Neural progenitor cell (in vitro differentiated cells): ENCODE measurements at regions not wholly inside any gene's neighbourhood (a gene's known extent, or its start where the extent isn't known, plus 50 kb on each side); places are given as distances from the start of the nearest gene placed in this dataset.

Experiments
- EZH2 ChIP-seq: fragments of 200-600 bp; sonication (generic); IDR thresholded peaks from 2 replicates; pipeline ENCODE4 v1.6.1; 2017; ENCODE audit warnings: antibody characterized with exemption, mild to moderate bottlenecking, moderate library complexity
- EZH2phosphoT487 ChIP-seq: fragments of 200-600 bp; sonication (generic); IDR thresholded peaks from 2 replicates; pipeline ENCODE4 v1.6.1; 2017; ENCODE audit warnings: antibody characterized with exemption
- TF ChIP-seq, protein P1 (sequence below): fragments of 200-600 bp; sonication (generic); IDR thresholded peaks from 2 replicates; pipeline ENCODE4 v1.5.1; 2017; ENCODE audit warnings: antibody characterized with exemption, mild to moderate bottlenecking

DNA sequence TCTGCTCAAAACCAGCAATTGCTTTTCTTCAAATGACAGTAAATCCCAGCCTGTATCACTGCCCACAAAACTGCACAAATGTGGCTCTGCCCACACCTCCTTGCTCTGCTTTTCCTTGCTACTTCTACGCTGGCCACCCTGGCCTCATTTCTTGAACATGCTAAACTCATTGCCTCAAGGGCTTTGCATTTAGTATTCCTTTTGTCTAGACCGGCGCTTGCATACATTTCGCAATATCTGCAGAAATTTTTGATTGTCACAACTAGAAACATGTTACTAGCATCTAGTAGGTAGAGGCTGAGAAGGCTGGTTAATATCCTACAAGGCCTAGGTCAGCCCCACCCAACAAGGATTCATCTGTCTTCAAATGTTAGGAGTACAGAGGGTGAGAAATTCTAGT lies 2357.8 kb downstream of the MAT2B start:
- TF ChIP-seq, protein P1, sequence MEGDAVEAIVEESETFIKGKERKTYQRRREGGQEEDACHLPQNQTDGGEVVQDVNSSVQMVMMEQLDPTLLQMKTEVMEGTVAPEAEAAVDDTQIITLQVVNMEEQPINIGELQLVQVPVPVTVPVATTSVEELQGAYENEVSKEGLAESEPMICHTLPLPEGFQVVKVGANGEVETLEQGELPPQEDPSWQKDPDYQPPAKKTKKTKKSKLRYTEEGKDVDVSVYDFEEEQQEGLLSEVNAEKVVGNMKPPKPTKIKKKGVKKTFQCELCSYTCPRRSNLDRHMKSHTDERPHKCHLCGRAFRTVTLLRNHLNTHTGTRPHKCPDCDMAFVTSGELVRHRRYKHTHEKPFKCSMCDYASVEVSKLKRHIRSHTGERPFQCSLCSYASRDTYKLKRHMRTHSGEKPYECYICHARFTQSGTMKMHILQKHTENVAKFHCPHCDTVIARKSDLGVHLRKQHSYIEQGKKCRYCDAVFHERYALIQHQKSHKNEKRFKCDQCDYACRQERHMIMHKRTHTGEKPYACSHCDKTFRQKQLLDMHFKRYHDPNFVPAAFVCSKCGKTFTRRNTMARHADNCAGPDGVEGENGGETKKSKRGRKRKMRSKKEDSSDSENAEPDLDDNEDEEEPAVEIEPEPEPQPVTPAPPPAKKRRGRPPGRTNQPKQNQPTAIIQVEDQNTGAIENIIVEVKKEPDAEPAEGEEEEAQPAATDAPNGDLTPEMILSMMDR: no peak
- TF ChIP-seq EZH2 (no peak), EZH2phosphoT487 (no peak)
